GM21381 (cell line): ENCODE measurements at regions not wholly inside any gene's neighbourhood (a gene's known extent, or its start where the extent isn't known, plus 50 kb on each side); places are given as distances from the start of the nearest gene placed in this dataset.
"Not testable (repeated sequence)": the region's sequence is repeated elsewhere in the genome, so short reads cannot be mapped to it uniquely, and the experiment has no call there.

Experiments
- ATAC-seq: cut with Tn5 transposase; IDR thresholded peaks from one replicate; pipeline ENCODE4 v1.9.1; 2021; ENCODE audit warnings: mild to moderate bottlenecking, moderate library complexity; ENCODE audit not compliant: unreplicated experiment

DNA sequence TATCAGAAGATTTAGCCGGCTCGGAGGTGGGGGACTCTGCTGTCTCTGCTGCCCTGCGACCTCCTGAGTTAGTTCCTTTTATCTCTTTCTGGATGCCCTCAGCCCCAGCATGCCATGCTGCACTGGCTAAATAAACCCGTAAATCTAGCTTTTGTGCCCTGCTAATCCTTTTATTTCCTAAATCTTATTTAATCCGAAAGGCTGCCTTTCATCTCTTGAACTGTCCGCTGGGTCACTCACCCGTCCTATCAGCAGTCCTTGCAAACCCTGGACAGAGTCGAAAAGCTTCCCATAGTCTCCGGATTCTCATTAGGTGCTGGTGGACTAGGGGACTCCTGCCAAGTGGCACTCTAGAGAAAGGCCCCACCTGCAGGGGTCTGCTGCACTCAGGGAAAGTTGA is 122.0 kb upstream of the APCDD1 start:
- no peak for ATAC-seq

GRCh38 chr18:10336749-10337350 is 117.6 kb upstream of the APCDD1 start:
- ATAC-seq: no peak

- ATAC-seq: no peak
Observed at GRCh38 chr18:10340821-10341220, 113.6 kb upstream of the APCDD1 start.

DNA sequence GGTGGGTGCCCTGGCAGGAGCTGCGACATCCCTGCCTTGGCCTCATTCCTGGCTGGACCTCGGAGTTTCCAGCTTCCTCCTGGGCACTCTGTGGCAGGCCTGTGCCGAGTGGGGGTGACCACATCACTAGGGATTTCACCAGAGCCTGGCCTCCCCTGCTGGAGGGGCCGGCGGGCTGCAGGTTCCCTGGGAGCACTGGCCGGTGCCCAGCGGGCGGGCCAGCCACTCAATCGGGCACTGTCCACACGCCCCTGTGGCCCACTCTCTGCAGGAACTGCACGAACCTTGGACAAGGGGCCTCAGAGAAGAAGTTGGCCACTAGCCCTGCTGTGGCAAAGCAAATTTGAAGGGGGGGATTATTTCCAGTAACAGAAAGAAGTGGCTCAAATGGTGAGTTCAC is 110.7 kb upstream of the APCDD1 start:
- no peak for ATAC-seq

- ATAC-seq: no peak
Observed at GRCh38 chr18:10346749-10347415, 107.6 kb upstream of the APCDD1 start.

DNA sequence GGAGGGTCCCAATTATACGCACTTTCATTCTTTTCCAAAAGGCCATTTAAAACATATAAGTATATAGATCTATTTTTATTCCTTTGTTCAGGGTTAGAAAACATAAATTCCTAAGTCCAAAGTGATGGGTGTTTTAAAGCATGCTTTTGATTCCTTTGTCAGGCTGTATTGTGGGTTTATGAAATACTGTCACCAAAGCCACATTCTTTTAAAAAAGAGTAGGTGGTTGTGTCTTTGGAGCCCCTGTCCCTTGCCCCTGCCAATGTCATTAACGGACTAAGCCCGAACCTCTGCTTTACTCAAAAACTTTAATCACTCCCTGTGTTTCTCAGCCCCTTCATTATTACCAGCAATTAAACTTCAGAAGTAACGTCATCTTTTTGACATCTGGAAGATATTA is 104.9 kb upstream of the APCDD1 start:
- ATAC-seq: no peak

DNA sequence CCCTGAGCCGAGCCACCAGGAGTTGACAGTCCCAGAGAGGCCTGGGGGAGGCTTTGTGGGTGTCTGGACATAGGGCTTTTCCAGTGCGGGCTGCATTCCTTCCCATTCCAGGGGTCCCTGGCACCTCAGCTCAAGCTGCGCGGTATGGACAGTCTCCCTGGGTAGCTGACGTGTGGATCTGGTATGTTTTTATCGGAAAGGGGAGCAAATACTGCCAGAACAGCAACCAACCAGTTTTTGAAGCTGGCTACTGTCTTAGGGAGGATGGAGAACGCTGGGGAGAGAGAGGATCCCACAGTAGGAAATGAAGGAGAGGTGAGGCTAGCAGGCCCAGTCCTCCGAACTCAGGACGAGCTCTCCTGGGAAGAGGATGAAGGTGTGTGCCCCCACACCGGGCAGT is 103.8 kb upstream of the APCDD1 start:
- no peak for ATAC-seq

- ATAC-seq: no peak
Observed at GRCh38 chr18:10351219-10351818, 103.1 kb upstream of the APCDD1 start.

DNA sequence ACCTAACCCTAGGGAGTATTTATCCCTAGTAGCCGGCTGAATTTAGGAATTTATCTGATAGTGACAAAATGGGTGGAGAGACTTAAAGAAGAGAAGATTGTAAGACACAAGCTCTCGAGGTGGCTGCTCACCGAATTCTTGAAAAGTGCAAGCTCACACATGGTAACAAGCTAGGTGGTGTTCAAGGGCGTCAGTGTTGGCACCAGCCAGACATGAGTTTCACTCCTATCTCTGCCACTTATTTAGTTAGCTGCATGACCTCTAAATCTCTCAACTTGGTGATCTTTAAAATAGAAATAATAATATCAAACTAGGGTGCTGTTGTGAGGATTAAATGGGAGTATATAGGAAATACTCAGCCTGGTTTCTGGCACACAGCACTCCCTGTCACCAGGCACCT is 102.6 kb upstream of the APCDD1 start:
- no peak for ATAC-seq

DNA sequence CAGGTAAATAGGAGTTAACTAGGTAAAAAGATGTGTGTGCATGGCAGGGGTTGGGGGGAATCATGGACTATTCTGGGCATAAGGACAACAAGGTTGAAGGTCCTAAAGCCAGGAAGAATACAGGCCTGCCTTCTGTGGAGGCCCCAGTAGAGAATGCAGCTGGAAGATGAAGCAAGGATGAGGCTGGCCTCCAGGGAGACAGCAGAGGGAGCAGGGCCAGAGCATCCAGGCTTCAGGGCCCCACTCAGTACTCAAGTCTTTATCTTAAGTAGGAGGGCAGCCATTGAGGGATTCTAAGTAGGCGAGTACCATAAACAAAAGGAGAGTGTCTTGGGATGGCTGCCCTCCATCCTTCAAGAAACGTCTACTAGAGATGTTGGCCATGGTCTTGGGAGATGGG is 101.8 kb upstream of the APCDD1 start:
- no peak for ATAC-seq

GRCh38 chr18:10353791-10354190 is 100.6 kb upstream of the APCDD1 start:
- no peak for ATAC-seq

GRCh38 chr18:10354241-10354811 is 100.1 kb upstream of the APCDD1 start:
- ATAC-seq: no peak

- no peak for ATAC-seq
Observed at GRCh38 chr18:10354890-10355289, 99.5 kb upstream of the APCDD1 start.

- ATAC-seq: not testable (repeated sequence)
Observed at GRCh38 chr18:10356999-10357398, 97.4 kb upstream of the APCDD1 start.

- ATAC-seq: no peak
Observed at GRCh38 chr18:10361660-10362059, 92.8 kb upstream of the APCDD1 start.

DNA sequence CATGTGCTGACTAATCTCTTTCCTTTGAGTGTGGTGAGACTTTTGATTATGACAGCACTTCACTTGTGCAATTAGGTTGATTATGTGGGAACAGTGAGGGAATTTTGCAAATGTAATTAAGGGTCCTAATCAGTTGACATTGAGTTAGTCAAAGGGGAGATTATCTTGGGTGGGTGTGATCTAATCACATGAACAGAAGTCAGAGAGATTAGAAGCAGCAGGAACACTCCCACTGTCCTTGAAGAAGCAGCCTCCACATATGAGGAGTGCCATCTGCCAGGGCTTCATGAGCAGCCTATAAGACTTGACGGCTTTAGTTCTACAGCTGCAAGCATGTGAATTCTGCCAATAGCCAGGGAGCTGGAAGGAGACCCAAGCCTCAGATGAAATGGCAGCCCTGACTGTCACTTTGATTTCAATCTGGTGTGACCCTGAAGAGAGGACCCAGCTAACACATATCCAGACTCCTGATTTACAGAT is 89.4 kb upstream of the APCDD1 start:
- ATAC-seq: no peak

- no peak for ATAC-seq
Observed at GRCh38 chr18:10365901-10366300, 88.5 kb upstream of the APCDD1 start.

GRCh38 chr18:10367836-10368235 is 86.6 kb upstream of the APCDD1 start:
- no peak for ATAC-seq

DNA sequence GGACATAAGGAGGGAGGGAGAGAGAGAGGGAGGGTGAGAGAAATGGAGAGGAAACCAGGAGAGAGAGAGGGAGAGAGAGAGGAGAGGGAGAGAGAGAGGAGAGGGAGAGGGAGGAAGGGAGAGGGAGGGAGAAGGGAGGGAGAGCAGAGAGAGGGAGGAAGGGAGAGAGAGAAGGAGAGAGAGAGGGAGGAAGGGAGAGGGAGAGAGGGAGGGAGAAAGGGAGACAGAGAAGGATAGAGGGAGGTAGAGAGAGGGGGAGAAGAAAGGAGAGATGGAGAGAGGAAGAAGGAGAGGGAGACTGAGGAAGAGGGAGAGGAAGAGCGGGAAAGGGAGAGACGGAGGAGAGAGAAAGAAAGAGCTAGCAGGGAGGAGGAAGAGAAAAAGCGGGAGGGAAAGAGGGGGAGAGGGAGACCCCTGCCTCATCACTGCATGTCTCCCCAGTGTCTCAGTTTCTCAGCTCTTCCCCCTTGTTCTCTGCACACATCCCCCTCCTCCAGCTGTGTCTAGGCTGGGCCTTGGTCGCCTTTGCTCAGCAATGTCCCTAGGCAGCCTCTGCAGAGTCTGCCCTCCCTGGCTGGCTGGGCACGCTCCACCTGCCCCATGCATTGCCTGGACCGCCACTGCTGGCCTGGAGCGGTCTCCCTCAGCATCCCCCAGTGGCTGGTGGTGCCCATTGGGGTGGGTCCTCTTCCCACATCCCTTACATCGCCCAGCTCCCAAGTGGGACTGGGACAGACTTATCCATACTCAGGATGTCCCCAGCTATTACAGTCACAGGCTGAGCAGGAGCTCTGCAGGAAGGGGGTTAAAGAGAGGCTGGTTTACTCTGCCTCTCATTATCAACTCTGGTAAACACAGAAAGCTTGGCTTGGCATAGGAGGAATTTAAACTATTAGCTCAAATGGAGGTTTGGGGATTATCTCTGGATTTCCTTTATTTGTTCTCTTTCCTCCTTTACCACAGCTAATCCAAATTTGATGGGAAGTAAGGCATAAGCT is 85.7 kb upstream of the APCDD1 start:
- ATAC-seq: no peak

GRCh38 chr18:10370716-10371115 is 83.7 kb upstream of the APCDD1 start:
- ATAC-seq: no peak

- no peak for ATAC-seq
Observed at GRCh38 chr18:10371165-10371564, 83.3 kb upstream of the APCDD1 start.
